BJ (cell line): ENCODE measurements at regions not wholly inside any gene's neighbourhood (a gene's known extent, or its start where the extent isn't known, plus 50 kb on each side); places are given as distances from the start of the nearest gene placed in this dataset.

Source experiments
- CTCF ChIA-PET: fragments of 350-600 bp; formaldehyde crosslinking; extraction: SDS; loops from one replicate; lab custom pipeline; 2021; ENCODE audit warnings: antibody characterized with exemption, inconsistent platforms; lab: Yijun Ruan, JAX
- POLR2A ChIA-PET: fragments of 300-600 bp; sonication (Branson Sonifier 250); formaldehyde crosslinking; extraction: SDS; loops from one replicate; lab custom pipeline; 2021; ENCODE audit warnings: antibody characterized with exemption; lab: Charles Lee
- DNase-seq: peaks from one replicate; pipeline ENCODE4 v3.0.0-alpha.2; 2011; ENCODE audit warnings: low read depth
- H3K27me3 ChIP-seq: 2 replicates; pipeline ENCODE4 v1.6.0; 2011; ENCODE audit warnings: low read length; ENCODE audit not compliant: control insufficient read depth, insufficient read depth
- H3K36me3 ChIP-seq: 2 replicates; pipeline ENCODE4 v1.5.1; 2011; ENCODE audit warnings: low read length; ENCODE audit not compliant: control insufficient read depth, insufficient read depth
- H3K4me3 ChIP-seq: 2 replicates; pipeline ENCODE4 v1.5.1; 2011; ENCODE audit warnings: low read depth, mild to moderate bottlenecking, control low read depth, low read length
- TF ChIP-seq, protein P1 (sequence below): IDR thresholded peaks from 2 replicates; pipeline ENCODE4 v1.5.1; 2011; ENCODE audit warnings: low read depth, mild to moderate bottlenecking, control low read depth, inconsistent platforms, low read length, moderate library complexity; ENCODE audit not compliant: insufficient read depth

DNA sequence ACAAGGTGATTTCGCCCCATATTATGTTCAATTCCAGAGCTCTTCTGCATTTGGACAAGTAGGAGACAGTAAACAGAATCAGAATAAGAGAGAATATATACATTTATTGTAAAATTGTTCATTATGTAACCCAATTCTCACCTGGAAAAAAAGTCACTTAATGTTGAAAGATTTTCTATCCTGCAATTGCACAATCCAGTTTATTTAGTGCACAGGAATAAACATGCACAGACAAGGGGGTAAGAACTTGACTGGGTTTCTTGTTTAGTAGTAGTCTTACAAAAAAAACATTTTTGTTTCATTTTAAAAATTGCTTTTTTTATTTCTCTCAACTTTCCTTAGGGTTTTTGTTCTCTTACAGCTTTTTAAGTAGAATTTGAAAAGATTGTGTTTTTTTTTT is 126.6 kb downstream of the SAMD9 start:
- no peak for DNase-seq
- TF ChIP-seq, protein P1, sequence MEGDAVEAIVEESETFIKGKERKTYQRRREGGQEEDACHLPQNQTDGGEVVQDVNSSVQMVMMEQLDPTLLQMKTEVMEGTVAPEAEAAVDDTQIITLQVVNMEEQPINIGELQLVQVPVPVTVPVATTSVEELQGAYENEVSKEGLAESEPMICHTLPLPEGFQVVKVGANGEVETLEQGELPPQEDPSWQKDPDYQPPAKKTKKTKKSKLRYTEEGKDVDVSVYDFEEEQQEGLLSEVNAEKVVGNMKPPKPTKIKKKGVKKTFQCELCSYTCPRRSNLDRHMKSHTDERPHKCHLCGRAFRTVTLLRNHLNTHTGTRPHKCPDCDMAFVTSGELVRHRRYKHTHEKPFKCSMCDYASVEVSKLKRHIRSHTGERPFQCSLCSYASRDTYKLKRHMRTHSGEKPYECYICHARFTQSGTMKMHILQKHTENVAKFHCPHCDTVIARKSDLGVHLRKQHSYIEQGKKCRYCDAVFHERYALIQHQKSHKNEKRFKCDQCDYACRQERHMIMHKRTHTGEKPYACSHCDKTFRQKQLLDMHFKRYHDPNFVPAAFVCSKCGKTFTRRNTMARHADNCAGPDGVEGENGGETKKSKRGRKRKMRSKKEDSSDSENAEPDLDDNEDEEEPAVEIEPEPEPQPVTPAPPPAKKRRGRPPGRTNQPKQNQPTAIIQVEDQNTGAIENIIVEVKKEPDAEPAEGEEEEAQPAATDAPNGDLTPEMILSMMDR: no peak
- ChIA-PET POLR2A (no interaction called here), CTCF (interaction anchor here (1.0 kb wide), 1 partner anchor 405 kb away, joined by 3 read pairs; no protein-coding TSS in a partner anchor)
- Histone ChIP-seq H3K4me3 (no peak overlapping the region), H3K36me3 (no peaks in the 10 kb centered on the region), H3K27me3 (no peaks in the 10 kb centered on the region)

DNA sequence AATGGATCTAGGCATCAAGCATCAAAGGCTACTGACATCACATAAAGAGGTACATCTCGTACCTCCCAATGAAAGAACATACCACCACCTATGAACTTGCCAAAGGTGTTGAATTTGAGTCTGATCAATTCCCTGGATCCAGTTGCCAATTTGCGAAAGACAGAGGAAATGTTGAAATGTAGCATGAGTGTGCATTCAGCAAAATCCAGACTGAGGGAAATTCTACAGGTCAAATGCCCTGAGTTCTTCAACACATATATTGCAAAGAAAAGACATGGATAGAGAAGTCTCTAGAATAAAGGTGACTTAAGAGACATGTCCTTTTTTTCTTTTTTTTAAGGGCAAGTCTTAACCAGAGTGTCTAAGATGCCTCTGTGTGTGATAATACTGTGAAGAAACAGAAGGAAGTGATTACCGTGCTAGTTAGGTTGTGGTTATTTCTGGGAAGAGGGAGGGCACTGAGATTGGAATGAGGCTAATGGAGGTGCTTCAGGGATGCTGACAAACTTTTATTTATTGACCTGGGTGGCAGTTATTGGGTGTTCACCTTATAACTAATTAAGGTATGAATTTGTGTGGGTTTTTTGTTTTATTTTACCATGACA is 128.7 kb downstream of the SAMD9 start:
- ChIA-PET POLR2A (no interaction called here), CTCF (no interaction called here)
- no peak overlapping the region for H3K4me3 ChIP-seq
- peak; percentile 14 for DNase-seq
- TF ChIP-seq, protein P1: no peak
- no peaks in the 10 kb centered on the region for H3K36me3 ChIP-seq
- H3K27me3 ChIP-seq: no peaks in the 10 kb centered on the region

DNA sequence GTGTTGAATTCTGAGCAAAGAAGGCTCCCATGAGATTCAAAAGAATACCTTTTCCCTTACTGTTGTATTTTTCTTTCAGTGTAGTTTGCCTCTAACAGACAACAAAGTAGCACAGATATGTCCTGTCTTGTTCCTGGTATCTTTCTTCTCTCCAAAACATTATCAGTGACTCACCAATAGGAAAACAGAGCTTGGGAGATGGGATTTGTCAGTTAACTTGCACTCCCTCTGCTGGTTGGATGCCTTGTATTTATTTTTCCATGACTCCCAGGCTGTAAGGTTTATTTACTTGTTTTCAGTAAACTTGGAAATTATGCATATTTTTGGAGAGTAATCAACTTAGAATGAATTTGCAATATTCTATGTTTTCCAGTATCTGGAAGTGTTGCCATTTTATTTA is 129.7 kb downstream of the SAMD9 start:
- POLR2A ChIA-PET: no interaction called here
- TF ChIP-seq, protein P1: peak; percentile 46
- Histone ChIP-seq H3K36me3 (no peaks in the 10 kb centered on the region), H3K4me3 (no peak overlapping the region), H3K27me3 (no peaks in the 10 kb centered on the region)
- CTCF ChIA-PET: interaction anchor here (1.2 to 1.8 kb wide), 4 partner anchors 12 to 155 kb away, joined by 3 to 9 read pairs (median 5); no protein-coding TSS in a partner anchor
- DNase-seq: no peak

DNA sequence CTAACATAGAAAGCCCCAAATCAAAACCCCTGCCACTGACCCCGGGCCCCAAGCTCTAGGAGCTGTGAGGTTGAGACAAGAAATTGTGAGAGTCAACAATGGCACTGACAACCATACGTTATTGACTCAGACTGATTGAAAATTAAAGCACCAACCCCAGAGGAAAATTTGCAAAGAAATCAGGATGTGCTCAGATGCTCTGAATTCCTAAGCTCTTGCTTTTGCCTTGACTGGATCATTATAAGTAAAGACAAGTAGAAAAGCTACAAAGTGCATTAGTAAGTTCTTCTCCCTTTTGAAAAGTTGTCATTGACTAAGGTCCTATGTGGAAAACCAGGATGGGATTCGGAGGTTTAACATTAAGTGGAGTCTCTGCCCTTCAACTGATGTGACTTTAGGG is 130.2 kb downstream of the SAMD9 start:
- TF ChIP-seq, protein P1: no peak
- H3K36me3 ChIP-seq: no peaks in the 10 kb centered on the region
- no peaks in the 10 kb centered on the region for H3K27me3 ChIP-seq
- H3K4me3 ChIP-seq: no peak overlapping the region
- ChIA-PET POLR2A (no interaction called here), CTCF (interaction anchor here (1.2 to 1.8 kb wide), 5 partner anchors 11 to 366 kb away, joined by 3 to 9 read pairs (median 5); no protein-coding TSS in a partner anchor)
- DNase-seq: no peak

DNA sequence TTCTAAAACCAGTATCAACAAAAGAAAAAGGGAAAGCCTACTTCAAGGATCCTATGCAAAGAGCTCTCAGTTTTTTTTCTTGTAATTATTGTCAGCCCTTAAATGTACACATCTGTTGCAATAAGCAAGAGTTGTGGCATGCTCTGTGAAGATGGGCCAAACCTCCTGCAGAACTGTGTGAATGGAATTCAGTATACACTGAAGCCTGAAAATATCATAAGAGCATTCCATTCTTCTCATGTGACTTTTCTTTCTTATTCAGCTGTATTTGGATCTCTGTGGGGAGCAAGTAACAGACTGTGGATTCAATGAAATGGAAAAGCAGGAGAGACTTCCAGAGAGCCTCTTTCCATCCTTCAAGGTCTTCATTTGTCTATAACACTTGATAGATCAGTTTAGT is 130.7 kb downstream of the SAMD9 start:
- POLR2A ChIA-PET: interaction anchor here (0.5 kb wide), 1 partner anchor 43 kb away, joined by 3 read pairs; no protein-coding TSS in a partner anchor
- DNase-seq: peak; percentile 21
- CTCF ChIA-PET: interaction anchor here (1.1 to 1.8 kb wide), 7 partner anchors 11 to 366 kb away, joined by 3 to 9 read pairs (median 5); no protein-coding TSS in a partner anchor
- no peaks in the 10 kb centered on the region for H3K36me3 ChIP-seq
- TF ChIP-seq, protein P1: no peak
- H3K27me3 ChIP-seq: no peaks in the 10 kb centered on the region
- no peak overlapping the region for H3K4me3 ChIP-seq
